HEK293 (cell line): ENCODE measurements at regions not wholly inside any gene's neighbourhood (a gene's known extent, or its start where the extent isn't known, plus 50 kb on each side); places are given as distances from the start of the nearest gene placed in this dataset.

ENCODE experiments used
- ZNF777 ChIP-seq: fragments of 450-650 bp; formaldehyde crosslinking; IDR thresholded peaks from 2 replicates; pipeline ENCODE4 v1.5.1; 2017; ENCODE audit warnings: missing biosample characterization, missing genetic modification characterization, borderline replicate concordance
- TF ChIP-seq, protein P1 (sequence below): fragments of 450-650 bp; formaldehyde crosslinking; IDR thresholded peaks from 2 replicates; pipeline ENCODE4 v1.5.1; 2016; ENCODE audit warnings: missing biosample characterization, missing genetic modification characterization

DNA sequence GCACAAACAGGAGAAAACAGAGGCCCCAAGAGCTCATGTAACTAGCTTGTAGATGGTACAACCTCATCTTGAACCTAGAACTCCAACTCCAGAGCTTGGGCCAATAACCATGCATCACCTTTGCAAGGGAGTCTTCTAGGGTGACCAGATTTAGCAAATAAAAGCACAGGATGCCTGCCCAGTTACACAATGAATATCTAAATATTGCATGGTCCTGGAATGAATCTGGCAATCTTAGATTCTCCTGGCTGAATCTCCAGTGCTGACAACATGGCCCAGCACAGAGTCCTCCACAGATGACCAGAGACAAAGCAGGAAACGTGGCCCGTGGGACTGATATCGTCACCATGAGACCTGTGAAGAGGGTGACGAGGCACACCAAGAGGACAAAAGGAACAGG is 494.1 kb downstream of the PREX1 start:
- no peak for TF ChIP-seq ZNF777 (tag by site-specific recombination)
- TF ChIP-seq, protein P1, sequence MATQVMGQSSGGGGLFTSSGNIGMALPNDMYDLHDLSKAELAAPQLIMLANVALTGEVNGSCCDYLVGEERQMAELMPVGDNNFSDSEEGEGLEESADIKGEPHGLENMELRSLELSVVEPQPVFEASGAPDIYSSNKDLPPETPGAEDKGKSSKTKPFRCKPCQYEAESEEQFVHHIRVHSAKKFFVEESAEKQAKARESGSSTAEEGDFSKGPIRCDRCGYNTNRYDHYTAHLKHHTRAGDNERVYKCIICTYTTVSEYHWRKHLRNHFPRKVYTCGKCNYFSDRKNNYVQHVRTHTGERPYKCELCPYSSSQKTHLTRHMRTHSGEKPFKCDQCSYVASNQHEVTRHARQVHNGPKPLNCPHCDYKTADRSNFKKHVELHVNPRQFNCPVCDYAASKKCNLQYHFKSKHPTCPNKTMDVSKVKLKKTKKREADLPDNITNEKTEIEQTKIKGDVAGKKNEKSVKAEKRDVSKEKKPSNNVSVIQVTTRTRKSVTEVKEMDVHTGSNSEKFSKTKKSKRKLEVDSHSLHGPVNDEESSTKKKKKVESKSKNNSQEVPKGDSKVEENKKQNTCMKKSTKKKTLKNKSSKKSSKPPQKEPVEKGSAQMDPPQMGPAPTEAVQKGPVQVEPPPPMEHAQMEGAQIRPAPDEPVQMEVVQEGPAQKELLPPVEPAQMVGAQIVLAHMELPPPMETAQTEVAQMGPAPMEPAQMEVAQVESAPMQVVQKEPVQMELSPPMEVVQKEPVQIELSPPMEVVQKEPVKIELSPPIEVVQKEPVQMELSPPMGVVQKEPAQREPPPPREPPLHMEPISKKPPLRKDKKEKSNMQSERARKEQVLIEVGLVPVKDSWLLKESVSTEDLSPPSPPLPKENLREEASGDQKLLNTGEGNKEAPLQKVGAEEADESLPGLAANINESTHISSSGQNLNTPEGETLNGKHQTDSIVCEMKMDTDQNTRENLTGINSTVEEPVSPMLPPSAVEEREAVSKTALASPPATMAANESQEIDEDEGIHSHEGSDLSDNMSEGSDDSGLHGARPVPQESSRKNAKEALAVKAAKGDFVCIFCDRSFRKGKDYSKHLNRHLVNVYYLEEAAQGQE (tag by site-specific recombination), result no peak
